SK-N-MC (cell line): ENCODE measurements at regions not wholly inside any gene's neighbourhood (a gene's known extent, or its start where the extent isn't known, plus 50 kb on each side); places are given as distances from the start of the nearest gene placed in this dataset.

ENCODE experiments used
- EZH2 ChIP-seq: fragments of 200-600 bp; sonication (generic); IDR thresholded peaks from one replicate; pipeline ENCODE4 v1.6.1; 2017; ENCODE audit warnings: antibody characterized with exemption
- FOXP2 ChIP-seq: optimal IDR thresholded peaks from 2 replicates; pipeline ENCODE3; 2011; ENCODE audit warnings: mild to moderate bottlenecking, moderate library complexity; ENCODE audit not compliant: insufficient read depth; ENCODE audit errors: extremely low read length, control extremely low read depth
- POLR2AphosphoS5 ChIP-seq: IDR thresholded peaks from 2 replicates; pipeline ENCODE4 v1.6.1; 2012; ENCODE audit warnings: mild to moderate bottlenecking, low read depth, low read length, borderline replicate concordance

DNA sequence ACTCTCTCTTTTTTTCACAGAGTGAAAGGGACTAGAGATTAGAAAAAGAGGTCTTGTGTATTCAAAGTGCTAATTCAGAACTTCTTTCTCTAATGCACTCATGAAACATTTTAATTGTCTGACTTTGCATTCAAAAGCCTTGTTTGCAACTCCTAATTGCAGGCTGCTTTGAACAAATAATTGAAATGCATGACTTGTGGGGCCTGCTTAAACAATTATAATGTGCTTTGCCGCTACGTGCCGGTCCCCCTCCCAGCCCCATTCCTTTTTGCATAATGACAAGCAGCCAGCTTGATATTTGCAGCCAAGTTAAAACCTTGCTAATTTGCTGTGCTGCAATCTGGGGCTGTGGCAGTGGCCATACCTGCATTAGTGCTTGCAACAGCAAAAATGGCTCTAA lies 114.5 kb downstream of the FOXB1 start:
- TF ChIP-seq POLR2AphosphoS5 (no peak), EZH2 (no peak), FOXP2 (no peak)
